Pons (tissue), 1 donor: ENCODE measurements at regions not wholly inside any gene's neighbourhood (a gene's known extent, or its start where the extent isn't known, plus 50 kb on each side); places are given as distances from the start of the nearest gene placed in this dataset.

Experiments used
- DNase-seq: peaks from one replicate; pipeline ENCODE4 v3.0.0-alpha.2; 2016; ENCODE audit warnings: low spot score

DNA sequence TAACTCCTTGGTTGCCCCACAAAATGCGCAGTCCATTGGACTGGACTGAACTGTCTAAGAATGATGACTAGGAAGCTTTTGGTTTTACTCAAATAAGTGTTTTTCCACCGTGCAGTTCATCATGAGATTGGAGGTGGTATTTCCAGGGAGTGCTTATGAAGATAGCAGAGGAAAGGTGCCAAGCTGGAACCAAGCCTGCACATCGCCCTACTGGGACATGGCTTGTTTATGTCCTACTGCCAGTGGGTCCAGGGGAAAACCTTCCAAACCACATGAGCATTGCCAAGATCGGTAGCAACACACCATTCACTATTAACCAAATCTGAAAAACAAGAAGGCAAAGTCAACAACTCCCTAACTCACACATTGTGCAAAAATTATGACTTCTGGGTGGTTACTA lies 54.7 kb upstream of the DSCAM start:
- DNase-seq = peak; percentile 43

DNA sequence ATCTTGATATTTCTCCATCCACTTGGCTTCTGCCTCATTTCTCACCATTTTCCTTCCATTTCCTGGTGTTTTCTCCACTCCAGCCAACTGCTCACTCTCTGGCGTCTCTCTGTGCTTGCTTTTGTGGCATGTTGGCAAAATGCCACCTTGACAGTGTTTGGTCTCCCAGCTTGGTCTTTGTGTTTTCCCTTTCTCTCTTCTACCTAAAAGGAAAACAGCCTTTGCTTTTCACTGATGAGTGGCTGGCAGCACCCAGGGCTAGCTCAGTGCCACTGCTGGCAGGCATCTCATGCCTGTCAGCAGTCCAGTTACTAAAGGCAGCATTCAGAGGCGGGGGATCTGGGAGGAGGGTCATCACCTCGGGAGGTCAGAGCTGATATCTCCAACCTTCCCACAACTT lies 55.3 kb upstream of the DSCAM start:
- DNase-seq = peak; percentile 90

DNA sequence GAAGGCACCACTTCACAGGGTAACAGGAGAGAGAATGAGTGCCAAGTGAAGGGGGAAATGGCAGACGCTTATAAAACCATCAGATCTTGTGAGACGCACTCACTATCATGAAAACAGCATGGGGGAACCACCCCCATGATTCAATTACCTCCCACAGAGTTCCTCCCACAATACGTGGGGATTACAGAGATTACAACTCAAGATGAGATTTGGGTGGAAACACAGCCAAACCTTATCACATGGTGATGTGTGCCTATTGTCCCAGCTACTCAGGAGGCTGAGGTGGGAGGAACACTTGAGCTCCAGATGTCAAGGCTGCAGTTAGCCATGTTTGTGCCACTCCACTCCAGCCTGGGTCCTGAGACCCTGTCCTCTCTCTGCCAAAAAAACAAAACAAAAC lies 56.0 kb upstream of the DSCAM start:
- DNase-seq = no peak

DNA sequence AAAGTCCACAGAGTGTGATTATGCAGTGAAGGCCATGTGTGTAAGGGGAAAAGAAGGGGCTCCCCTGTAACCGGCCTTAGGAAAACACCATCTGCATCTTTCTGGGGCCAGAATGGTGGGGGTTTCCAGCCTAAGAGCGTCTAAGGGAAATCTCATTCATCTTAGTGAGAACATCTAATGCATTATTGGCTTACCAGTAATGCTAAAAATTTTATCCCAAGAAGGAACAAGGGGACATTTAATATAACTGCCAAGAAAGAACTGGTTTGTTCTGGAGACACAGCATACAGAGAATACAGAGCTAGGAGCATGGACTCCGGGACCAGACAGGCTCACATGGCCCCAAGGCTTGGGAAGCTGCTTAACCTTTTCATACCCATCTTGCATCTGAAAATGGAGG lies 58.3 kb upstream of the DSCAM start:
- peak; percentile 64 for DNase-seq

DNA sequence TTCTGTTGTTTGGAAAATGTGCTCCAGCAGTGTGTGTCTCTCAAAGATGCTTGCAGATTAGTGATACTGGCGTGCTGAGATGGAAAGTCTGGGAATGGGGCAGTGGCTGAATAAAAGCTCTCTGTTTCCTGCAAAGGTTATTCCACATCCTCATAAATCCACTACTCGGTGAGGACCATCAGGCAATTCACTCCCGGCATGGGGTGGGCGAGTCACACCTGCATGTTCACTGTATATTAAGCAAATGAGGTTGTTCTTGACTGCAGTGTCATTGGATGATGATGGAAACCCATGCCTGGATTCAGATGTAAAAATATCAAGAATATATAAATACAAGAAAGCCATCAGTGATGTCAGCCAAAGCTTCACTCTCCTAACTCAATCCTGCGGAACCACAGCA lies 65.4 kb upstream of the DSCAM start:
- DNase-seq = no peak

DNA sequence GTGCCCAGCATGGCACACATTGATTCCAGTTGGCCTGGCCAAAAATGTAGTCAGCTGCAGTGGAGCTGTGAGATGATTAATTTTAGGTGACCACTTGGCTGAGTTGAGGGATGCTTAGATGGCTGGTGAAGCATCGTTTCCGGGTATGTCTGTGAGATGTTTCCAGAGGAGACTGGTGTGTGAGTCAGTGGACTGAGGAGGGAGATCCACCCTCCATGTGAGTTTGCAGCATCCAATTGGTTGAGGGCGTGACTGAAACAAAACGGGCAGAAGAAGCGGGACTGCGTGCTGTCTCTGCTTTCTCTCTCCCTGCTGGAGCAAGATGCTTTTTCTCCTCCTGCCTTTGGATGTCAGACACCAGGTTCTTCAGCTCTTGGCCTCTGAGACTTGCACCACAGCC lies 68.2 kb upstream of the DSCAM start:
- DNase-seq = no peak

DNA sequence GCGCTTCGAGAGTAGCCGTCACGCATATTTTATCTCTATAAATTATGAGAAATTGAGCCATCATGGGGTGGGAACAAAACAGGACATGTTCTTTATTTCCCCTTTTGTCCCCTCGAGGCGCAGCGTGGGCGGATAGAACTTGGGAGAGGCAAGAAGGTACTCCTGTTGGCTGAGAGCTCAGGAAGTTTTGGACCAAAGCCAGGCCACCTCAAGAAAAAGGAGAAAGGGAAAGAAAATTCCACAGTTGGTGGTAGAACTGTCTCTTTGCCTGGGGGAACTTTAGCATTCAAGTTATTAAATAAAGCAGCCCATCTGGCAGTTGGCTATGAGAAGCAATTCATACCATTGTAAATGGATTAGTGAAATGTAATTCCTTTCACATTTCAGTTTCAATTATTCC lies 76.4 kb upstream of the DSCAM start:
- DNase-seq = no peak

DNA sequence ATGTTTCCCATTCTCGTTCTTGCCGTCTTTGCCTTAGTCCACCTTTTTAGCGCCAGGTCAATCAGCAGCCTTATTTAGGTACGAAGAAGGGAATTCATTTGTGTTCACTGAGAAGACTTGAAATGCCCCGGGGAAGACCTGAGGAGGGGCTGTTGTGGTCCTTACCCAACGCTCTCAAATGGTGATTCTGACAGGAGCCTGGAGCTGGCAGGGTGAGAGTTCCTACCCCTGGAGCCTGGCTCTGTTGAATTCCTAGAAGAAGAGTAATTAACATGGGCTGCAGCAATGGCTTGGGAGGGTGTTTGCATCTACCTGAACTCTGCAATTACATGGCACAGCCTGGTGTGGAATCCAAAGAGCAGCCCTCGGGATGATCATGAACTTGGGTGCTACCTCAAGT lies 76.9 kb upstream of the DSCAM start:
- DNase-seq = no peak

DNA sequence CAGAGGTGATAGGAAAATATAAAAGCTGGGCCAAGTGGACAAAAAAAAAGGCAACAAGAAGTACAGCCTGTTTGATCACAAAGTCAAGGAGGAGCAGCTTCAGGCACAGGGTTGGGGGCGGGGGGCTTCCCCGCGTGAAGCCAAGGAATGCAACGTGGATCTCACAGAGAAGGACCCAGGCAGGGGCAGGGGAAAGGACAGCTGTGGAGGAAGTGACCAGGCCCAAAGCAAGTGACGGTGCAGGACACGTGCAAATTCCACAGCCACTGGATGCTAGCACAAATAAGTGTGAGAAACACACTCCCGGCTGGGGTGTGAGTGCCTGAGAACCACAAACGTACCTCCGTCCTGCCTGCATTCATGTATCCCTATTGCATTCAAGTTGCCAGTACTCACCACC lies 77.7 kb upstream of the DSCAM start:
- DNase-seq = no peak

DNA sequence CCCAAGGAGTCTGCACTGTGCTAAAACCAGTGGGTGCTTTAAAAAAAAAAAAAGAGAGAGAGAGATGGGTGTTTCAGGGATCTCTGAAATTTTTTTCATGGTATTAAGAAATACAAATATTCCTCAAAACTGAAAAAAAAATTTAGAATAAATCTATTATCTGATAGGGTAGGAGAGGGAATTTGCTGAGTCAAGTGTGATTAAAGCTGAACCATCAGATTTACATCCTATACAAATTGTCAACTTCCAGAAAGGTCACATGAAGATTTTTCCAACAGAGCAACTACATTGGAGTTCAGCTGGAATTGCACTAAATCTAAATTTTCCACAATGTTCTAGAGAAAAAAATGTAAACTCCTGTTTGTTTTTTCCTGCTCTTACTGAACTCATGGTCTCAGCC lies 79.3 kb upstream of the DSCAM start:
- no peak for DNase-seq

DNA sequence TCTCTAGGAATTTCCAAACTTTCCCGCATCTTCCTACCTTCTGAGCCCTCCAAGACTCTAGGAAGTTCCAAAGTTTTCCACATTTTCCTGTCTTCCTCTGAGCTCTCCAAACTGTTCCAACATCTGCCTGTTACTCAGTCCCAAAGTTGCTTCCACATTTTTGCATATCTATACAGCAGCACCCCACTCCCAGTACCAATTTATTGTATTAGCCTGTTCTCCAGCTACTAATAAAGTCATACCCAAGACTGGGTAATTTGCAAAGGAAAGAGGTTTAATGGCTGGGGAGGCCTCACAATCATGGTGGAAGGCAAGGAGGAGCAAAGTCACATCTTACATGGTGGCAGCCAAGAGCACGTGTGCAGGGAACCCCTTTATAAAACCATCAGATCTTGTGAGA lies 82.9 kb upstream of the DSCAM start:
- DNase-seq = no peak

DNA sequence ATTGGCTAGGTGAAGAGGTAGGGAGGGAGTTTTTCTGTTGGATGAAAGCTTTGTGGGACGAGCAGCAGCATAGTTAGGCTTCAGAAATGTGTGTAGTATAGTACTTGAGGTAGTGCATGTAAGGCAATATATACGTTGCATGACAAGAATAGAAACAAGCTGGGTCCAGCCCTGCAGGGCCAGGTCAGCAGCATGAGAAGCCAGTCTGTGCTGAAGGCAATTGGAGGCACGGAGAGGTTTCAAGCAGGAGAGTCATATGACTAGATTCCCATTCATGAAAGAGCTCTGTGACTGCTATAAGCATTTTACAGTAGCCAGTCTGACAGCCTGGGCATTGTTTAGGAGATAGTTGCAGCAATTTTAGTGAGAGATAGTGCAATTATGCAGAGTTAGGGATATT lies 84.2 kb upstream of the DSCAM start:
- DNase-seq = no peak

DNA sequence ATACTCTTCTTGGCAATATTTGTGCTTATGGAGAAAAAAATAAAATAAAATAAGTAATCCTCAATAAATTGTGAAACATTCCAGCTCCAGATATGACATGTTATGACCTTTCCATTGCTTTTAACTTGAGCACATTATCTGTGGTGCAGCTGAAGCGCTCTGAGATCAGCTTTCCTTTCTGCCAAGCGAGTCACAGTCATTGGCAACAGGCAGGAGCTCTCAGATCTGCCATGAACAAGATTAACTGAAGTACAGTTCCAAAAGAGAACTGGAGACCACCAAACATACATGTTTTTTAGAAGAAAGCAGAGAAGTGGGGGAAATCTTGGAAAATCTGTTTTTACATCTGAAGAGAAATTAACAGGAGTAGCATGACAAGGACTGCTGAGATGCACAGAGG lies 89.2 kb upstream of the DSCAM start:
- no peak for DNase-seq

DNA sequence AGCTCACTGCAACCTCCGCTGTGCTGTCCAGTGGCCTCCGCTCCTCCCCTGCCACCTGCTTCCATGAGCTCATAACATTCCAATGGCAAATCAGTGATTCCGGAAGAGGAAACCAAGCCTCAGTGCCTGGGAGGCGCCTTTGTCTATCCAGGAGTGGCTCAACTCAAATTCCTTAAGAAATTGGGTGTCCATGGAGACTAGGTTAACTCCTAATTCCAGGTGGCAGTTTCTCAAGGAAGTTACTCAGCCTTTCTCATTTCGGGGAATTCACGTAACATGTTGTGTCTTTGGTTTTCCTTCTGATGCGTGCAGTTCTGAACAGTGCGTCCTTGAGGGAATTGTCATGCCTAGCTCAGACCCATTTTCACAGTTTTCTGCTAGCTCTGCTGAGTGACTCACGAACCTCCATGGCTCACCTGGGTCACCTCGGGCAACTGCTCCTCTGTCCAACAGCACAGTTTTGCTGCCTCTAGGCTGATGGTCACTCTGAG lies 89.9 kb upstream of the DSCAM start:
- no peak for DNase-seq

DNA sequence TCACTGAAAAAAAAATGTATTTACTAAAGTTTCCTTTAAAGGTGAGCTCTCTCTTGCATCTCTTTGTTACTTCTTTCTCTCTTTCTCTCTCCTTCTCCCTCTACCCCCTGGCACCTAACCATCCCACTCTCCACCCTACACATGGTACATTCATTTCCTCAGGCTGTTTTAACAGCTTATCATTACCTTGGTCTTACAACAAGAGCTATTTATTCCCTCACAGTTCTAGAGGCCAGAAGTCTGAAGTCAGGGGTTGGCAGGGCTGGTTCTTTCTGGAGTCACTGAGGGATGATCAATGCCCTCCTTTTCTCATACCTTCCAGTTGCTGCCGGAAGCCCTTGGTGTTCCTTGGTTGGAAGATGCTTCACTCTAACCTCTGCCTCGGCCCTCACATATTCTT lies 91.1 kb upstream of the DSCAM start:
- DNase-seq = no peak

DNA sequence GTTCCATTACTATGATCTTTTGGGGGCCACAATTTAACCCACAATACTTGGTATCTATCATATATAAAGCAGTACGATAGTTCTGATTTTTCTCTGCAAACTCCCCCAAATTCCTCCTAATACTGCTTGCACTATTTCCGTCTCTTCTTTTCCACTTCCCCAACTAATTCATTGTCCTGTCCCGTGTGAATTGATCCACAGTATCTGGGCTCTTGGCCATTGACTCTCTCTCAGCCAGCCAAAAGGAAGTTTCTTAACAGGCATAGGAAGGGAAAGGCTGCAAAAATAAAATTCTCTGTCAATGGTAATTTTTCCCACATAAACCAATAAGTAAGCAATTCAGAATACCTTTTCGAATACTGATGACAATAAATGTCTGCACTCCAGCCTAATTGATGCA lies 91.7 kb upstream of the DSCAM start:
- DNase-seq = no peak

DNA sequence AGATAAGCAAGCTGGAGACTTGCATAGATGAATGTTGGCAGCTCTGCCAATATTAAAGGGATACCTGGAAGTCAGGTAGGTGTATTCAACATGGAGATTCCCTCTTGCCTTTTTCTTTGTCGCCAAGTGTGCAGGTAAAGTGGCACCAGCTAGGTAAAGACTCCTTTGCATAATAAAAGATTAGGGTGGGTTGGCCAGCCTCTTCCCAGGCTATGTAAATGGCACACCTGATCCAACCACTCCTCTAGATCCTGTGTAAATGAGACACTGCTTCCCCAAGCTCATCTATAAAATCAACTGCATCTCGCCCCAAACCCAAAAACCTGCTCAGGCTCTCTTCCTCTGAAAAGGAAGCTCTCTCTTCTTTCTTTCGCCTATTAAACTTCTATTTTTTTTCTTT lies 100.8 kb upstream of the DSCAM start:
- no peak for DNase-seq

DNA sequence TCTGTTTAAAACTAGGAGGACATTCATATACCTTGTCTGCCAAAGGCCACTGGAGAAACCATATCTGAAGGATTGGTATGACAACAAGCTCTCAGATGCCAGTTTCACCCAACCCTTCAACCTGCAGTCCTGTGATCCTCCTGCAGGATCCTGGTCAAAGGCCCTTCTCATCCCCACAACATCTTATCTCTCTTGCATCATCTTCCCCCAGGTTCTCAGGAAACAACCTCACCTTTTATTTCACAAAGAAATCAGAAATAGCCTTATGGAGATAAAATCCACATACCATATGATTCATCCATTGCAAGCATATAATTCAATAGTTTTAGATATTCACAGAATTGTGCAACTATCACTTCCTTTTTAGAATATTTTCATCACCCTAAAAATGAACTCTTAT lies 104.0 kb upstream of the DSCAM start:
- DNase-seq = no peak

DNA sequence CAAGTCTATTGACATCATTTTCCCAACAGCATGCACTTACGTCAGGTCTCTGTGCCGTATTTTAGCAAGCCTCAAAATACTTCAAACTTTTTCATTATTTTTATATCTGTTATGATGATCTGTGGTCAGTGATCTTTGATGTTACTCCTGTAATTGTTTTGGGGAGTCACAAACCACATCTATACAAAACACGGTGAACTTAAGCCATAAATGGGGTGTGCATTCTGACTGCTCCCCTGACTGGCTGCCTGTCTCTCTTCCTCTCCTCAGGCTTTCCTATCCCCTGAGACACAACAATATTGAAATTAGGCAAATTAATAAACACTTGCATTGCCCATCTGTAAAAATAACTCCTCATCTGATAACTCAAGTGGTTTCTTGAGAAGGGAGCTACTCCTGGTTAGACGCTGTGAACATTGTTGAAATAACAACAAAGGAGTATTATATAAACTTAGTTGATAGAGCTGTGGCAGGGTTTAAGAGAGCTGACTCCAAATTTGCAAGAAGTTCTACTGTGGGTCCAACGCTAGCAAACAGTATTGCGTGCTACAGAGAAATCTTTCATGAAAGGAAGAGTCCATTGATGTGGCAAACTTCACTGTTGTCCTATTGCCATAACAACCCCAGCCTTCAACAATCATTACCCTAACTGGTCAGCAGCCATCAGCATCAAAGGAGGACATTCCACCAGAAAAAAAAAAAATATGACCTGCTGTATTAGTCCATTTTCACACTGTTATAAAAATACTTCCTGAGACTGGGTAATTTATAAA lies 105.8 kb upstream of the DSCAM start:
- DNase-seq = no peak

DNA sequence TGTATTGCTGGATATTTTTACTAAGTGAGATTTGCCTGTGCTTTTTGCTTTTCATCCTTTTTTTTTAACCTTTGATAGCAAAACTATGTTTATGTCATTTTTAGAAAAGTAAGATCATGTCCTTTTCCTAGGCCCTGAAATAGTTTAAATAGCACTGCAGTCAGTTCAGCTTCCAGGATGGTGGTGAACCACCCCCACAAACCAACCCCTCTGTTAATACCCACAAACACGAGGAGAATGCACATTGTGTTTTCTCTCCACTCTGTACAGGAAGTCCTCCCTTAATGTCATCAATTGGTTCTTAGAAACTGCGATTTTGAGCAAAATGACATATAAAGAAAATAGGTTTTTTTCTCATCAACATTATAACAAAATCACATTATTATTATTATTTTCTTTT lies 117.7 kb upstream of the DSCAM start:
- DNase-seq = no peak

DNA sequence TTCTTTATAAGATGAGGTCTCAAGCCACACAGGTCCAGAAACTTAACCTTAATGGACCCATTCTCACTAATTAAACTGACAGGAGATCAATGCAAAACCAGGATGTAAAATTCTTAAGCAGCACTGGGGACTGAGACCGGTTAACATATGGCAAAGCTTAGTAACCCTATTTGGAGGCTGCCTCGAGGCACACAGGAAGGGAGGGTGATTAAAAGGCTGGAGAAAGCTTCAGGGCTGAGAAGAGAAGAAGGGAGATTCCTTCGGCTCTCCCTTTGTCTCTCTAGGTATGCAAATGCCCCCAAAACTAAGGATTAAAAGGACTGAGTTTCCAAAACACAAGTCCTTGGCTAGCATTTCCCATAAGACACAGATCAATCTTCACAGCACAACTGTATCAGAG lies 120.8 kb upstream of the DSCAM start:
- no peak for DNase-seq

DNA sequence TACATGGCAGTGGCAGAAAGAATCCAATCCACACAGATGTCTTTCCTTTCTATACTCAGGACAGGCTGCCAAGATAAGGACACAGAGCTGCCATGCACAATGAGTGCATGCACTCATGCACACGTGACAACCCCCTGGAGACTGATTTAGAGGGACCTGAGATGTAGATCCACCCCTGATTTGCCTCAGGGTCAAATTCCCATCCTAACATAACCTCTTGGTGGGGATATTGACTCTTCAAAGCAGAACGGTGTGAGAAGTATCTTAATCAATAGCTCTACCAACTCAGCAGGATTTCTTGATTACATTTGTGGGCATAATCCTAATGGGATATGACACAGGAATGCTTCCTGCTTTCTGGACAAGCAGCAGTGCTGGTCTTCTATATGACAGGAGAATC lies 125.2 kb upstream of the DSCAM start:
- no peak for DNase-seq

DNA sequence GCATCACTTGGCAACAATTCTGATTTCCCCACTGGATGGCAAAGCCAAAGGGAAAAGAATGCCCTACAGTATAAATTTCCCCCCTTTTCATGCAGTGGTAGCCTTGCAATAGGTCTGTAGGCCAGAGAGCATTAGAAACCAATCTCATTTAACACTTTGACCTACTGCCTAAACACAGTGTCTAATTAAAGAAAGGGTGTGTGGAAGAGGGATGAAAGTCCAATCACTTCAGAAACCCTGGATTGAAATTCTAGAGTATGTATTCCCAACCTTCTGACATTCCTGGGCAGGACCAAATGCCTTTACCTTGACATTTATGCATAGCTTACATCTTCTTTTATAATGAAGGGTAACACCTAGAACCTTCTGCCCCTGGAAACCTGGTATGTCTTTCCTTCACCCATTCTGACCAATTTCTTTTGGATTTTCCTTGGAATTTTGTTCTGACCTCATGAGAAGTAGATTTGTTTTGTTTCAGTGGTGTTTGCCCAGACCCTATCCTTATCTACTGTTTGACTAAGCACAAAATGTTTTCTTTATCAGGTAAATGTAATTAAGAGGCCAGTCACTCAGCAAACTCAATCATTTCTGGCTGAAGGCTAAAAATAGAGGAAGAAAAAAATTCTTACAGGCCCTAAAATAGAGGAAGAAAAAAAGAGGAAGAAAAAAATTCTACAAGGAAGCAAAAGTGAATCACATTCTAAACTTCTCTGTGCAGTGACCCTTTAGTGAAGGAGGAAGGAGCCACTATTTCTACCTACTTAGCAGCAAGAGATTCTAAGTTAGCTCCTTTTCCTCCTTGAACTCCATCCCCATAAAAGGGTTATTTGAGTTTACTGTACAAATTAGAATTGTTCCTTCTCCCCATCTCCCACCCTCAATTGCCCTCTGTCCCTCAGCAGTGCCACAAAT lies 129.5 kb upstream of the DSCAM start:
- peak; percentile 74 for DNase-seq
